ENCODE measurements at regions not wholly inside any gene's neighbourhood (a gene's known extent, or its start where the extent isn't known, plus 50 kb on each side); places are given as distances from the start of the nearest gene placed in this dataset.

- no peak for DNase-seq
Measured at GRCh38 chr6:134866563-134866962, 83.3 kb downstream of the ALDH8A1 start.

DNA sequence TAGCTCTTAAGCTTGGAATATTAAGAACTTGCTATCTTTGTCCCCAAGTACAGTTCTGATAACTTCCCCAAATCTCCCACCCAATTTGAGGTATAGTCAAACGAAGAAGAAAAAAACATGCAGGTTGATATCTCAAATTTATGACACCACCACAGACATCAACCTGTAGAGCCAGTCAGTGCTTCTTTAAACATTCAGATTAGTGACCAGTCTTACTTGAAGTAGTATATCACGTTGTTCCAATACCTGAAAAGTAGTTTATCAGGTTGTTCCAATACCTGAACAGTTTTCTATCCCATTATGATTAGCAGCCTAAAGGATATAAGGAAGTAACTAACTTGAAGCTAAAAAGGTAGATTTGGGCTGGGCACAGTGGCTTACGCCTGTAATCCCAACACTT, 85.3 kb downstream of the ALDH8A1 start:
- no peak for DNase-seq

DNA sequence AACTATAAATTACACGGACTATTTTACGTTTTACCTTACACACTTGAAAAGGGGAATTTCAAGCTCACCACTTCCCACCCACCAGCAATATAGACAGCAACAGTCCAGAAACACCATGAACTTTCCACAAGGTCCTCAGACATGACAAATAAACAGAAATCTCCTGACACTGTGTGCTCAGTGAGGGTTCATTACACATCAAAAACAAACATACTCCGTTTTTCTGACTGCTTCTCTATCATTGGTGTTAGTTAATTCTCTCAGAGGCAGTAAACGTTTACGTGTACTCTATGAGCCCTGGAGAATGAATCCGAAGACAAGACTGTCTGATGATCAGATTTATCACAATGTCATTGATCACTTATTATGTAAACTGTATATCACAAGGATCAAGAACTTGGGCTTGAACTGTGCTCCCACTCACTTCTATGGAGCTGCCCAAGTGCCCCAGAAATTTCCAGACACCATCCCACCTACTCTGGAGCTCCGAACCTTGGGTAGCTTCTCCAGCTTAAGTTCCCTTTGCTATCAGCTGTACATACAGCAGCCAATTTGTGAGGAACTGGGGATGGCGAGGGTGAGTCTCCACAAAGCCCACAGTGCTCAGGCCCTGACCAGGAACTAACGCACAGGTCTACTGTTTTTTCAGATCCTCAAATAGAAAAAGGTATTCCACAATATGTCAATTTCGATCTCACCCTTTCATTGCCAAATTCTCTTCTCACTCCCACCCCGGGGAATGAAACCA, 86.0 kb downstream of the ALDH8A1 start:
- DNase-seq = no peak

- no peak for DNase-seq
Measured at GRCh38 chr6:134854366-134854765, 95.5 kb downstream of the ALDH8A1 start.

DNA sequence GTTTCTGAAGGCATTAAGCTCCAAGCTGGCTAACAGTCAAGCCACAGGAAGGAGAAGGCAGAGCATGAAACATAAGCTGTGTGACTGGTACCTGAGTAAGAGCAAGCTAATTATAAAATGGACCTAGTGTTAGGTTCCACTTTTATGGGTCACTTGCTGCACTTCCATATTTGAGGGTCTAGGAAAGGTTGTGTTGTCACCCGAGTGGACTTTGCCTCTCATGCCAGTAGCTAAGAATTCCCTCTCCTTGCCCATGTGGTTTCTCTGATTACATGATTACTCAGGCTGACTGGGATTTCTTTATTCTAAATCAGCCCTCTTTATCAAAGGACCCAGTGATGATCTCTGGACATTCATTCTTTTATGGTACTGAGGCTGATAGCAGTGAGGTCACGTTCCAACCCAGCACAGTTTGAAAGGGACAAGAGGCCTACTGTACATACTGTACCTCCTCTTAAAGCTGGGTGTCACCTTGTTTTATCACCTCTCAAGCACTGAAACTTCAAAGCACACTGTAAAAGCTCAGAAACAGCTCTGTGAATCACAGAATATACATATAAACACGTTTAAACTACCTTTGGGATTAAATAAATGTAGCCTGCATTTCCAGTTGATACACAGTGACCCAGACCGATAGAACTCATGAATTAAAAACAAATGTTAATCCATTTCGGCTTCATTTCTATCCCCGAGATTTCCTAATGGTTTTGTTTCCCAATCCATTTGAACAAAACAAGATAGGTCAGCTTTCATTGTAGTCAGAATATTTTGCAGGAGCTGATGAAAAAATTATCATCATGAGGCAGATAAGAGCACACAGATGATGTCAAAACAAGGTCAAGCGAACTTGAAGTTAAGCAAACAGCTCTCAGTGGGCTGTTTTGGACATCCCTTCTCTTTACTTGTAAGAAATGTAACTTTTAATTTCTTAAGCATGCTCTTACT, 96.5 kb downstream of the ALDH8A1 start:
- DNase-seq = no peak

DNA sequence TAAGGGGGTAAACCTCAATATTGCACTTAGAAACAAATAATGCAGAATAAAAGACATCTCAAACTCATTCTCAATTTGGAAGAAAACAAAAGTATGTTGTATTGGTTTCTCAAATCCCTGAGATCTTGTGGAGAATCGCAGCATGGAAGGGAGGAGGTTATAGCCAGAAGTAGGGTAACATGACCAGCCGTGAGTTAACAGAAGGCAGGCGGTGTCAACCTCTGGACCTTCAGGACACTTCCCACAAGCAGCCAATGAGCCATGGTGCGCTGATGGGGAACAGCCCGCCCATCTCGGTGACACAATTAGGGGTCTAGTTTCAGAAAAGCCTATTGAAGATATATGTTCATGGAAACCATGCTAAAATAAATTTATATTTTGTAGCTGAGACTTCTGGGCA, 98.4 kb downstream of the ALDH8A1 start:
- DNase-seq = no peak

- DNase-seq = no peak
Measured at GRCh38 chr6:134850721-134851305, 99.1 kb downstream of the ALDH8A1 start.

GRCh38 chr6:134849920-134850447, 99.9 kb downstream of the ALDH8A1 start:
- DNase-seq = no peak

- no peak for DNase-seq
Measured at GRCh38 chr6:134848076-134848475, 101.8 kb downstream of the ALDH8A1 start.

- DNase-seq = no peak
Measured at GRCh38 chr6:134846865-134847264, 103.0 kb downstream of the ALDH8A1 start.

DNA sequence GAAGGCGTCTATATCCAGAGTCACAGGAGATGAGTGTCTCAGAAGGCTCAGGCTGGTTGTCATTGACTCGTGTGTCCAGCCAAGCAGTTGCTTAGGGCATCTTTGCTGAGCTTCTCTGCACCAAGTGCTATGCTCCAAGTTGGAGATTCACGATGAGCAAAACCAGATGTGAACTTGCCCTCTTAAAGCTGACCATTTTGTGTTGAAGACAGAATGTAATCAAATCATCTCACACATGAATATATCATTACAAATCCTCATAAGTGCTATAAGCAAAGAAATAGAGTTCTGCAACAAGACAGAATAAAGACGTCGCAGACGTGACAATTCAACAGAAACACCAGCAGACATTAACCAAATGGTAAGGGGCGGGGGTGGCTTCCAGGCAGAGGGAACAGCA, 103.9 kb downstream of the ALDH8A1 start:
- DNase-seq = no peak

DNA sequence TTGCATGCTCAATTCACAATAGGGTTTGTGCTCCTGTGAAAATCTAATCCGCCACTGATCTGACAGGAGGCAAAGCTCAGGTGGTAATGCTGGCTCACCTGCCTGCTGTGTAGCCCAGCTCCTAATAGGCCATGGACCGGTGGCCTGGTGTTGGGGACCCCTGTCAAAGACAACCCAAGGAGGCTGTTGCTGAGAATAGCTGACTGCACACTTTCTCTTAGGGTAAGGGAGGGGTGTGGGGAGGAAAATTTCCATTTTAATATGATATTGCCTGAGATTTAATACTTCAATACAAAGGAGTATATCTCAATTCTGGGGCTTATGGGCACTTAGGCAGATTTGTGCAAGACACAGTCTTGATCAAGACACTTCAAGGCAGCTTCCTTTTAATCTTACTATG, 105.8 kb downstream of the ALDH8A1 start:
- DNase-seq = no peak

DNA sequence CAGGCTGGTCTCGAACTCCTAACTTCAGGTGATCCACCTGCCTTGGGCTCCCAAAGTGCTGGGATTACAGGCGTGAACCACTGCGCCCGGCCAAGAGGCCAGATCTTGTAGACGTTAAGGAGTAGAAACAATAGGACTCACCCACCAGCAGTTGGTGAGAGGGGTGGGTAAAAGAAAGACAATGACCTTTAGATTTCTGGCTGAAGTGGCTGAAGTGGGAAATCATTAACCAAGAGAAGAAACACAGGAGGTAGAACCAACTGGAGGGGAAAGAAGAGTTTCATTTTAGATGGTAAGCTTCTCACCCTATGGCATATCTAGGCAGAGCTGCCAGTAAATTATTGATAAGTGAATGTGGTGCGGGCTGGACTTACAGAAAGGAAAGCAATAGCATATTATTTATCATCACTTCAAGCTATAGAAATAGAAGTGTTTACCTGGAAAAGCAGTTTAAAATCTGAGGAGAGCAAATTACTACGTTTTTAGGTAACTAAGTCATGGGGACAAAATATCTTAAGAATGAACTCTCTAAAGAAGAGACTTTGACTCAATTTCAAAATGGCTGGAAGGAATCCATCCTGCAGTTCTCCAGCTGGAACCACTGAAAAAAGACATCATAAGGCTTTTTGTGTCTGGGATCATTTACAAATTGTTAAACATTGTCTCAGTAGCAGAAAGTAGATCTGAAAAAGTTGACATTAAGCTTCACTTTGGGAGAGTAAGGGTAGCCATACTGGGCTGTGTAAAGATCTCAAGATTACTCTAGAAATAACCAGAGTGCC, 109.6 kb downstream of the ALDH8A1 start:
- no peak for DNase-seq

- no peak for DNase-seq
Measured at GRCh38 chr6:134835993-134836392, 113.9 kb downstream of the ALDH8A1 start.

- no peak for DNase-seq
Measured at GRCh38 chr6:134830940-134831339, 119.0 kb downstream of the ALDH8A1 start.

DNA sequence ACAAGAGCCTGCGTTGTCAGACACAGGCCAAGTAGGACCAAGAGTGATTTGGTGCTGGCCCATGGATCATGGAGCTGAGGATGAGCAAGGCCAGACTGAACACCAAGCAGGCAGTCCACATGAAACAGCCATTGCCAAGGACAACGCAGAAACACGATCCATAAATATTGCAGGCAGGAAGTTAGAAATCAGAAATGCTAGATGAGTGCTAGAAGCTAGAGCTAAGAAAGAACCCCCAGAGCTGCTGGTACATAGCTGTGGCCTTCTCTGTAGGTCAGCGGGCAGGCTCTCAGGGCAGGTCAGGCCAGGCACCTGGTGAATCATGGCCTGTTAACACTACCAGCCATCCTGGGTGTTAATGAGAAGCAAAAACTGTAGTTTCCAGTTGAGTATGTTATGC, 119.7 kb downstream of the ALDH8A1 start:
- no peak for DNase-seq

- no peak for DNase-seq
Measured at GRCh38 chr6:134828641-134829040, 121.3 kb downstream of the ALDH8A1 start.

GRCh38 chr6:134826889-134827737, 122.8 kb downstream of the ALDH8A1 start:
- DNase-seq = no peak

GRCh38 chr6:134823710-134824034, 126.2 kb downstream of the ALDH8A1 start:
- no peak for DNase-seq

DNA sequence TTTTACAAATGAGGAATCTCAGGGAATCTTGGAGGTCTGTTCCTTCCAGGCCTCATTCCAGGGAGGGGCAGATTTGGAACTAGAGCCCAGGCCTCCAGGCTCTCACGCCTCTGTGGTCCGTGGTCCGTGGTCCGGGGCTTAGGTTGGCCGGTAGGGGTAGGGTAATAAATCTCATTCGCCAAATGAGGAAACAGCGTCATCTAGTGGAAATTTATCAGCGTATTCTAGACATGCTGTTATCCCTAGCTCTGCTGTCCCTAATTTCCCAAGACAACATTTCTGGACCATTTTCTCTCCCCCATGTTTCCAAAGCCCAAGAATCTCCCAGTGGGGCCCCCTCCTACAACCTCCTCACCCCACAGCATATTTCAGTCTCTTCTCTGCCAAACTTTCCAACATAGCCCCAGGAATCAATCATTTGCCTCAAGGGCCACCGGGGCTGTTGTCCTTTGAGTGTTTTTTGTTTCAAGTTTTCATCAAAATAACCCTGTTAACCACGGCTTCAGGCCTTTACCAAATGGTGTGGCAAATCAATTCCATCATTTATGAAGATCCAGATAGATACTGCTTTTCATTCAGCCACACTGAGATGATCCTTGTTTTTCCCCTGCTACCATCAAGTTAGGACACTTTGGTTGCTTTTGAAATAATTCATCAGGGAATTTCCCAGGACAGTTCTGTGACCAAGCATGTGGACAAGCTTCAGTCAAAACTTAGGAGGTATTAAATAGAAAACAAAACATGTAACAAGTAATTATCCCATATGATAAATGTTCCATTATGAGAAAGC, 126.8 kb downstream of the ALDH8A1 start:
- DNase-seq = peak; percentile 86

All from hematopoietic multipotent progenitor cell treated with erythropoietin and hydrocortisone succinate and interleukin-3 and kit ligand, for 6 days (in vitro differentiated cells).